ENCODE measurements at regions not wholly inside any gene's neighbourhood (a gene's known extent, or its start where the extent isn't known, plus 50 kb on each side); places are given as distances from the start of the nearest gene placed in this dataset.

GRCh38 chr4:180696460-180697092, 1546.6 kb upstream of the TENM3 start:
- no peak for TF ChIP-seq CTCF (IDR thresholded peaks at IDR 0.05; ENCODE audit: low read length, missing control alignments)
- no peak for DNase-seq (ENCODE audit: low read depth)
- H3K4me3 ChIP-seq (replicated peaks; ENCODE audit: low read depth, low read length) = no peak overlapping the region

- H3K4me3 ChIP-seq (replicated peaks; ENCODE audit: low read depth, low read length) = no peak overlapping the region
- no peak for TF ChIP-seq CTCF (IDR thresholded peaks at IDR 0.05; ENCODE audit: low read length, missing control alignments)
- no peak for DNase-seq (ENCODE audit: low read depth)
Measured at GRCh38 chr4:180698550-180699195, 1544.5 kb upstream of the TENM3 start.

GRCh38 chr4:180706766-180707165, 1536.4 kb upstream of the TENM3 start:
- TF ChIP-seq CTCF (IDR thresholded peaks at IDR 0.05; ENCODE audit: low read length, missing control alignments) = no peak
- no peak overlapping the region for H3K4me3 ChIP-seq (replicated peaks; ENCODE audit: low read depth, low read length)
- DNase-seq (ENCODE audit: low read depth) = no peak

GRCh38 chr4:180710628-180711337, 1532.4 kb upstream of the TENM3 start:
- DNase-seq (ENCODE audit: low read depth) = no peak
- TF ChIP-seq CTCF (IDR thresholded peaks at IDR 0.05; ENCODE audit: low read length, missing control alignments) = no peak
- H3K4me3 ChIP-seq (replicated peaks; ENCODE audit: low read depth, low read length) = no peak overlapping the region

DNA sequence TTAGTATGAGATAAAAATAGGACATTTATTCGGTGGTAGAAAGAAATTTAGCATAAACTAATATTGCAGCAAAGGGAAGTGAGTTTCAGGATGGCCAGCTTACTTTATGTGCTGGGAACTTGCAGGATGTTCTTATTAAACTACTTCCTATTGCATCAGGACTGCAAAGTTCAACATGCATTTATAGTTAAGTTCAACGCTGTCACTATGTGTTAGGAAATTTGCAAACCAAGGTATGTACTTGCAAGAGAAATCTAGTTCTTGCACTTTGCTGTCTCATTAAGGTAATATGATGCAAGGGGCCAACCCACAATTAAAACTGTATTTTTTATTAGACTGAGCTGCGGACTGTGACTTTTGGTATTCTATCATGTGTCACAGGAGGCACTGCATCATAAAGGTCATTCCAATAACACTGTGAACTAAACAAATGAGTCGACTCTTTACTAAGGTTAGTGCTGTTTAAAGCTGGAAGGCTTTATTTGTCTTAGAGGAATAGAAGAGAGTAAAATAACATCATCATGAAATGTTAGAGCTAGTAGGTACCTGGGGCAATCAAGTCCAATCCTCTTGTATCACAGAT, 1525.7 kb upstream of the TENM3 start:
- no peak overlapping the region for H3K4me3 ChIP-seq (replicated peaks; ENCODE audit: low read depth, low read length)
- TF ChIP-seq CTCF (IDR thresholded peaks at IDR 0.05; ENCODE audit: low read length, missing control alignments) = no peak
- DNase-seq (ENCODE audit: low read depth) = no peak

DNA sequence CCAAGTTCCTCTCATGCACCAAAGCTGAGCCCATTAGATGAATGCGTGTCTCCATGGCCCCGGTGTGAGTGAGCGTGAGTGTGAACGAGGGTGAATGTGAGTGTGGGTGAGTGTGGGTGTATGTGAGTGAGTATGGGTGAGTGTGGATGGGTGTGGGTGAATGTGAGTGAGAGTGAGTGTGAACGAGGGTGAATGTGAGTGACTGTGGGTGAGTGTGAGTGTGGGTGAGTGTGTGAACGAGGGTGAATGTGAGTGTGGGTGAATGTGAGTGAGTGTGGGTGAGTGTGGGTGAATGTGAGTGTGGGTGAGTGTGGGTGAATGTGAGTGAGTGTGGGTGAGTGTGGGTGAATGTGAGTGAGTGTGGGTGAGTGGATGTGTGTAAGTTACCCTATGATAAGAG, 1521.8 kb upstream of the TENM3 start:
- DNase-seq (ENCODE audit: low read depth) = no peak
- H3K4me3 ChIP-seq (replicated peaks; ENCODE audit: low read depth, low read length) = no peak overlapping the region
- TF ChIP-seq CTCF (IDR thresholded peaks at IDR 0.05; ENCODE audit: low read length, missing control alignments) = no peak
